ENCODE measurements at regions not wholly inside any gene's neighbourhood (a gene's known extent, or its start where the extent isn't known, plus 50 kb on each side); places are given as distances from the start of the nearest gene placed in this dataset.

- TF ChIP-seq EZH2 (IDR thresholded peaks at IDR 0.05; ENCODE audit: insufficient read depth, poor library complexity, severe bottlenecking) (no peak), EZH2phosphoT487 (IDR thresholded peaks at IDR 0.05; ENCODE audit: insufficient read depth, low read depth) (no peak)
Observed at GRCh38 chr2:5617358-5617757, 74.8 kb upstream of the SOX11 start.

Measured in GM23248 (cell line).